Activated CD8-positive, alpha-beta memory T cell treated with anti-CD3 and anti-CD28 coated beads for 1 hour (primary cell): ENCODE measurements at regions not wholly inside any gene's neighbourhood (a gene's known extent, or its start where the extent isn't known, plus 50 kb on each side); places are given as distances from the start of the nearest gene placed in this dataset.

Experiments
- DNase-seq, 2 donors: peaks; one replicate each; pipeline ENCODE4 v3.0.0-alpha.2; 2020; ENCODE audit warnings: low read depth in 1 of 2; ENCODE audit errors: extremely low read depth in 1 of 2

DNA sequence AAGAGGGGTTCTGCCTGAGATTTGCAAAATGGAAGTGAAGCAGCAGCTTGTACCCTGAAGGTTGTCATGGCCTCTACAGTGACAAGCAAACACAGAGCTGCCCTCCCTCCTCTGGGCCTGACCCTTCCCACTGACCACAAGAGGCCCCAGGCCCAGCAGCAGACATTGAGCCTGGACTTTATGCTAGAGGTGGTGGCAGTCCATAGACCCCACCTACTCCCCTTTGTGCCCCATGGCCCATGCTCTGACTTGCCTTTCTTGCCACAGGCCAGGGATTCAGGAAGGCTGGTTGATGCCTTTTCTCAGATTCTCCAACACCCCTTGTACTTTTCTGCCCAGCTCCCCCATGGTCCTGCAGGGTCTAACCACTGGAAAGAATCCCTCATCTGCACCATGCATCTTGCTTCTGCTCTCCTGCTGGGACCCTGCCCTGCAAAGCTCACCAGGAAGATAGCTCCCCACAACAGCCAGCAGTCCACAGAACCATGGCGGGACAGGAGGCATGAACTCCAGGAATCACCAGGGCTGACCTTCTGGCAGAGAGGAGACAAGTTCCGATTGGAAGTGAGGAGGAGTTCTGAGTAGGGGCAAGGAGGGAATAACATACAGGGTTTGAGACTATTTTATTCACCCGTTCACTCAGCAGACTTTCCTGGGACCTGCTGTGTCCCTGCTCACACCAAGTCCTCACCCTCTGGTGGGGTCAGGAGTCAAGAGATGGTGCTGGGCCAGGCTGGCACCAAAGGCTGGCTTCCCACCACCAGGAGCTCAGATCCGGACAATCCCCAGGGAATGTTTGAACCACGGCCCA is 263.8 kb downstream of the SYK start:
- DNase-seq: no peak

DNA sequence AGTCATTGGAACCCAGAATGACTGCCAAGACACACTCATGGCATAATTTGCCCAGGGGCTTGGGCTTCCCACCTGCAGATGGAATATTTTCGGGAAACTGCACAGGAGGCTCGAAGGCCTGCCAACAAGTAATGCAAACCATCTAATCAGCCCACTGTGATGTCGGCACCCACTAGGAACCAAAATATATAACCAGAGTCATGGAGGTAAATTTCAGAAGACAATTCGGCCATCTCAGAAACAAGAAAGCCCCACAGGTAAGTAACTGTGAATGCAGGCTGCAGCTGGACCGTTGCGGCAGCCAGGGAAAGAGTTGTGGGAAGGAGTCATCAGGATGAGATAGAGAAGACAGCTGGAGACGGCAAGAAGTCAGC is 264.4 kb downstream of the SYK start:
- no peak for DNase-seq

DNA sequence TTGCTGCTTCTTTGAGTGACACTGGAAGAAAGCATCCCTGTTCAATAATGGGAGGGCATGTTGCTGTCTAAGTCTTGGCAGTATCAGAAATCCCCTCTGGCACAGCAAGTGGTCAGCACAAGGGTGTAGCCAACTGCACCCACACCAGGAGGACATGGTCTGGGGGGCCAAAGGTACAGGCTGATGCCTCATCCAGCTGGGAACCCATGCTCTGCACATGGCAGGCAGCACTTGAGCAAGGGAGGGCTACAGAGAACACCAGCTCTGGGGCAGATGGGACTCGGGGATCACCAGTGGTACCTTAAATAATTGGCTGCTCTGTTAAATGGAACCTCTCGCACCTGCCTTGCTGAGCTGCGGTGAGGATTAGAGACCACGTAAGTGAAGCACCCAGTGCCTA is 265.2 kb downstream of the SYK start:
- DNase-seq: no peak

DNA sequence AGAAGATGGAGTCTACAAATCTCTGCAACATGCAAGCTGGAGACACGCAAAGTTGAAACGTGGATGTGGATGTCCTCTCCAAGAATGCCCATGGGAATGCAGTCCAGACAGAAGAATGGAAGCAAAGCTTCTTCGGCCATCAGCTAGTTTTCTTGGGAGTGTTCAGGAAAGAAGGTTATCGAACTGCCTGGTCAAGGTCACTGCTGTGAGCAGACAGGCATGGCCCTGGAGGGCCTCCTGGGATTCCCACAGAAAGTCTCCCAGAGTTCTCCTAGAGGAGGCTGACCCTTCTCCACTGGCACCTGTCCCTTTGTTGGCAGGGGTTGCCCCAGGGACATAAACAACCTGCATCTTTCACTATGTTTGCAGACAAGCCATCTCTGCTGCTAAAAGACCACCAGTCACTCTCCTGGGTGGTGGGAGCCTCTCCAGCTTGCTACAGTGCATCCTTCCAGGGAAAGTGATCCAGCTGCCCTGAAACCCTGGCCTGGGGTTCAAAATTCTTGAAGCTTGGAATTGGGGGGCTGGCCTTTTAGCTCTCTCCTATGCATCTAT is 265.8 kb downstream of the SYK start:
- DNase-seq: no peak

DNA sequence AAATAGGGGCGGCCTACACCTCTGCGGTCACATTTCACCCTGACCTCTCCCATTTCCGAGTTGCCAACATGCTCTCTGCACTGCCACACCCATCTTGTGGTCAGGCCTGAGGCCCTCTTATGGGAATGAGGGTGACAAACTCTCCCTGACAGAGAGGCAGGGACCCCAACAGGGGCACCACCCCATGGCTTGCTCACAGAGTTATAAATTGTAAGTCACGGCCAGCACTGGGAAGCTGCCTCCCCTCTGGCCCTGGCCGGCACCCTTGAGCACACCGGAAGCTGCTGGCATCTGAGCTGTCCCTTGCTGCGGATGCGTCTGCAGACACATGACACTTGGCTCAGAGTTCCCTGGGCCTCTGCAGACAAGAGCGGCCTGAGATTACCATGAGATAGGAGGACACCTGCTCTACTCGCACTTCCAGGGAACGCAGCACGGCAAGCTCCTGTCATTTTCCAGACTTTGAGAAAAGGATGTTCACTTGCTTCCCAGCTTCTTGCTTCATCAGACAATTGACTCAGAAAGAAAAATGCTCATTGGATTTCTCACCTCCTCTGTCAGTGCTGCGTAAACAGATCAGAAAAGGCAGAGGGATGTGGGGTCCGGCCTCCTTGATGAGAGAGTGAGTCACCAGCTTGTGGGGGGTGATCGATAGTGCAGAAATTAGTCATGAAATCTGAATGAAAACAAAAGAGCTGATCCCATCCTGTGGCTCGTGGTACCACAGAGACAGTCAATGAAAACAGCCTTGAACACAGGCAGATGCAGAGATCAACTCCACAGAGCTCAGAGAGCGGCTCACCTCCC is 269.8 kb downstream of the SYK start:
- no peak for DNase-seq

DNA sequence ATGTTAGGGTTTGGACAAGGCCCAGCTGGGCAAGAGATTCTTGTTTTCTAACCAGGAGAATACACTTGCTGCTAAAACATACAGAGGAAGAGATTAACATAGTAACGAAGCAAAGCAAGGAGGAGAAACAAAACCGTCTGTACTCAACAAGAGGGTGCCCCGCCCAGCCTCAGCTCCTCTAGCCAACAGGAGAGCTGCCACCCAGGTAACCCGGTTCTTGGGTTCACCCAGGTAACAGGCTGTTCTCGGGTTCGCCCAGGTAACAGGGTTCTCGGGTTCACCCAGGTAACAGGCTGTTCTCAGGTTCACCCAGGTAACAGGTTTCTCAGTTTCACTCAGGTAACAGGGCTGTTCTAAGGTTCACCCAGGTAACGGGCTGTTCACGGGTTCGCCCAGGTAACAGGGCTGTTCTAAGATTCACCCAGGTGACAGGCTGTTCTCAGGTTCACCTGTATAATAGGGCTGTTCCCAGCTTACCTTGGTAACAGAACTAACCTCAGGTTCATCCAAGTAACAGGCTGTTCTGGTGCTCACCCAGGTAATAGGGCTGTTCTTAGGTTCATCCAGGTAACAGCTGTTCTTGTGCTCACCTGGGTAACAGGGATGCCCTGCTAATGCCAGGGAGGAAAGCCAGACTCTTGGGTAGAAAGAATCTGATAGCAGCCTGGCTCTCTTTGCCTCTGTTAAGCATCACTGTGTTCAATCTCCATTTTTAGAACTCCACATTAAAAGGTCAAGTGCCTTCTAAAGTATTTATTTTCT is 271.6 kb downstream of the SYK start:
- no peak for DNase-seq

DNA sequence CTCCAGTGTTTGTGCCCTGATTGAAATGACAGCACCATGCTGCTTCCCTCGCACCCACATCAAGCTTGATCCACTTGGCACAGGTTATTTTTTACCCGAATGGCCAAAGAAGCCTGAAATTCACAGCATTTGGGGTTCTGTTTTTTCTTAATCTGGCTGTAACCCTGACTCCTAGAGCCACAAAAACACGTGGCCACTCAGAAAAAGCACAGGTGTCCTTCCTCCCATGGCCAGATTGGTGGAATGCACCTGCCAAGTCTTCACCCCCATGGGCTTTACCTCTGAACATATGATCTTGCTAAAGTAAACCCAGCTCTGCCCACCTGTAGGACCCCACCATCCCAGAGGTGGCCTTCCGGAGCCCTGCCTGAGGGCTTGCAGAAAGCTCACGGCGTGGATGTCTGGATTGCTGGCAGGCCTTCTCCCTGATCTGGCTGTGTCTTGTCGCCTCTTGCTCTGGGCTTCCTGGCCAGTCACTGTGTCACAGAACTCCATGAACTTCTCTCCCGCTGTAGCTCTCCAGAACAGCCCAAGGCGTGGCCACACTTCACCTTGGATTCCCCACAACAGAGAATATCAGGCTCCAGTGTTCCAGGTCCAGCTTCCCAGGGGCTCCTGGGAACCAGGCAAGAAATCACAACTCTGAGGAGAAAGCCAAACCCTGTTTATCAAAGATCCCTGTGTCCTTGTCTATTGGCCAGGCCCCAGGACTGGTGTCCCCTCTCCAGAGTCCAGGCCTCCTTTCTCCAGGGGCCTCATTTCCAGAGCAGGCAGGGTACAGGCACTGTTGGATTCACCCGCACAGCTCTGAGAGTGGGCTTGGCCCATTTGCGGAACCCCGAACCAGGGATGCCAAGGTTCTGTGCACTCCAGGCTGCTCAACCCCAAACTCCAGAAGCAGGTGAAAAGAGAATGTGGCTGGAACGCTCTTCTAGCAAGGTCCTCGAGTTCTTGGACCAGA is 272.5 kb downstream of the SYK start:
- DNase-seq: no peak

DNA sequence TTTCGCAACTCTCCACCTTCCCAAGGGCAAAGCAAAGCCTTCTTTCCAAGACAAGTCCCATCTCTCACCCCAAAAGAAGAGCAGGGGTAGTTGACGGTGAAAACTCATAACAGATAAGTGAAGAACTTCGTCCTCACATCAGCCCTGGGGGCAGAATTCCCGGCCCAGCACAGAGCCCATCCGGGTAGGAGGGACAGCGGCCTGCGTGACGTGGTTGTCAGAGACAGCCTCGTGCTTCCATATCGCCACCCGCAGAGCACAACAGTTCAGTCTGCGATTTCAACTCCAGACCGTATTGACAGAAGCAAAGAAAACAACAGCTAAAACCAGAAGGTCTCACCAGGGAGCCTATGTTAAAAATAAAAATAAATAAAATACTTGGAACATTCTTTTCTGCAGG is 273.2 kb downstream of the SYK start:
- DNase-seq: no peak

DNA sequence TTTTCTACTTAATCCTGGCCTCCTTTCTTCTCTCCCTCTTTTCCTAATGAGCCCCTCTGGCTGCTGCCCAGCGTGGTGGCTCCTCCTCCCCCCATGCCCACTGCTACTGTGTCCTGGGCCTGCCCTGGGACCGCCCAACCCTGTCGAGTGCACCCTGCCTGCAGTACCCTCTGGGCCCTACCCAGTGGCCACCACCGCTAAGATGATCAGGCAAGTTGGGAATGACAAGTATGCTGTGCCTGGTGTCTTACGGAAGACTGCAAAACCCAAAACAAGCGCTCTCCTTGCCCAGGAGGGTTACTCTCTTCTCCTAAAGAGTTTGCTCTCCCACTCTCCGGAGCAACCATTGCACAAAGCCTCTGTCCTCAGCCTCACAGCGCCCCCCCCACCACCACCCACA is 273.7 kb downstream of the SYK start:
- no peak for DNase-seq

DNA sequence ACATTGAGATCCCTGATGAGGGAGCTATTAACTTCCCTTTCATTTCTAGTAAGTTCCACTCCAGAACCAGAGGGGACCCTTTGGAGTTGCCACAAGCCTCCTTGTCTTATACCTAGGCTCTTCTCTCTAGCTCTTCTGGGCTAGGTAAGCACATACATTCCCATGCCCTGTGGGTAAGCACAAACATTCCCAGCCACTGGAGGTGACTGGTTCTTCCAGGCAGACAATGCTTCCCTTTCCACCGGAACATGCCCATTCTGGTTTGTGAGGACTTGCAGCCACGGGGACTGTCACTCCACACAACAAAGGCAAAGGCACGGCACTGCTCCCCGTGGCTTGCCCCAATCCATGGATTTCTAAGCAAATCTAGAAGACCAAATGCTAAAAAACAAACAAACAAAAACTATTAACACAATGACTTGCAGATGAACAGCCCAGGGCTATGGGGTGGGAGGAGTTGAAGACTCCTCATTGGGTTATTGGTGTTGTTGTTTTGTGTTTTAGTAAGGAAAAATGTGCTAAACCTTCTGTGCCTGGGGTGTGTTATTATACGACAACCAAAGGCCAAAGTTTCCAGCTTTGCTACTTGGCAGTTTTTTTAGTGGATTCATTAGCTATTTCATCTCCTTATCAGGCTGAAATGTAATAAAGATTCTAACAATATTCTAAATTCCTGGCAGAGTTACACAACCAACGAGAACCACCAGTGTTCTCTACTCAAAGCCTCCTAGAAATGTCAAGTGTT is 276.2 kb downstream of the SYK start:
- no peak for DNase-seq

DNA sequence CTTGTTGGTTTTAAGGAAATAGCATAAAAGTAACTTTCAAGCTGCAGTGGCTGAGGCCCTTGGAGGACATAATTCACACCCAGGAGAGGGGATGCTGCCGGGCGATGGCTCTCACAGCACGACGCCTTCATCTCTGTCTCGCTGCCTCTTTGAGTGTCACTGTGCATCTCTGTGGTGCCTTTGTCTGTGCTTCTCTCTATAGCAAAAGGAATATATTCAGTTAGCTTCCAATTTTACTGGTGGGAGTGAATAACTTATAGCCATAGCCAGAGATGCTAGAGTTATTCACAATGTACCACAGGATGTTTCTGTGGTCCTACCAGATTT is 276.7 kb downstream of the SYK start:
- DNase-seq: no peak

DNA sequence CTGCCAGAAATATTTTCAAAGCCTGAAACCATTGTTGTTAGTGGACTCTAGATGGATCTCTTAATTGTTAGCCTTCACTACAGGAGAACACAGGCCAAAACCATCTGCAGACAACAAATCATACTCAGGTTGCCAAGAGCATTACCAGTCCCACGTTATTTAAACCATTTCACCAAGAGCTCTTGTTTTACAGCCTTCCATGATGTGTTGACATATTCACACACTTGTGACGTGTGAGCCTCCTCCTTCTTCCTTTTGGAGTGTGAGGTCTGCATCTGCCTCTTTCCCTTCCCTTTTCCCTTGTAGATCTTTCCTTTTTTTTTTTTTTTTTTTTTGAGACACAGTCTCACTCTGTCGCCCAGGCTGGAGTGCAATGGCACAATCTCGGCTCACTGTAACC is 279.0 kb downstream of the AUH start:
- no peak for DNase-seq

DNA sequence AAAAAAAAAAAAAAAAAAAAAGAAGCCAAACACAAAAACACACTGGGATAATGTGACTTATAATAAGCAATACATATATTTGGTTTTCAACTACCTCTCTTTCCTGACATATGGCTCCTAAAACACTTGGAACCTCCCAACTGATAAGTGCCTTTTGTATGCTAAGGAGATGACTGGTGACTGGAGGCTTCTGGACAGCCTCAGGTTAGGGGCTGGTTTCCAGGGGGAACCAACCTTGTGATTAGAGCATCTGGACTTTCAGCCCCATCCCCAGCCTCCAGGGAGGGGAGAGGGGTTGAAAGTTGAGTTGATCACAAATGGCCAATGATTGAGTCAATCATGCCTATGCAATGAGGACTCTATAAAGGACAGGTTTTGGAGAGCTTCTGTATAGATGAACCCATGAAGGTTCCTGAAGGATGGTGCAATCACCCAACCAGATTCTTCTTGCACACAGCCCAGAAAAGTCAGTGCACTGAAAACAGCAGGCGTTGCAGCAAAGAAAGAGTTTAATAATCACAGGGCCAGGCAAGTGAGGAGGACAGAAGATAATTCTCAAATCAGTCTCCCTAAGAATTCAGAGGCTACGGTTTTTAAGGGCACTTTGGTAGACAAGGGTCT is 276.7 kb downstream of the AUH start:
- DNase-seq: no peak

DNA sequence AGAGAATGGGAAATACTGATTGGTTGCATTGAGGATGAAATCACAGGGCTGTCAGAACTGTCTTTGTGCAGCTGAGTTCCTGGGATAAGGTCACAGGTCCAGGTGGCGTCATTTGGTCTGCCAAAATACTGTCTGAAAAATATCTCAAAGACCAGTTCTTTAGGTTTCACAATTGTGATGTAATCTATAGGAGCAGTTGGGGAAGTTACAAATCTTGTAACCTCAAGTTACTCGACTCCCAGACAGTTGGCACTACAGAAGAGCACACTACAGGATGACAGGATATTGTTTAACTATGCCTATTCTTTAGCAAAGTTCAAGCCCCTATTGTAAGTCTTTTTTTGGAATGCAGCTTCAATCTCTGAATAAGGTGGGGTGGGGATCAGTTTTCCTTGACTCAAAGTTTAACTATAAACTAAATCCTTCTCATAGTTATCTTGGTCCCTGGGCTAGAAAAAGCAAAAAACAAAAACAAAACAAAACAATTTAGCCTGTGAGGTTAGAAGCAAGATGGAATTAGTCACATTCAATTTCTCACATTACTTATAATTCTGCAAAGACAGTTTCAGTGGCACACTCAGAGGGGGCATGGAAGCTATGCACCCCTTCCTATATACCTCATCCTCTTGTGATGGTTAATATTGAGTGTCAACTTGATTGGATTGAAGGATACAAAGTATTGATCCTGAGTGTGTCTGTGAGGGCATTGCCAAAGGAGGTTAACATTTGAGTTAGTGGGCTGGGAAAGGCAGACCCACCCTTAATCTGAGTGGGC is 276.0 kb downstream of the AUH start:
- DNase-seq: no peak

DNA sequence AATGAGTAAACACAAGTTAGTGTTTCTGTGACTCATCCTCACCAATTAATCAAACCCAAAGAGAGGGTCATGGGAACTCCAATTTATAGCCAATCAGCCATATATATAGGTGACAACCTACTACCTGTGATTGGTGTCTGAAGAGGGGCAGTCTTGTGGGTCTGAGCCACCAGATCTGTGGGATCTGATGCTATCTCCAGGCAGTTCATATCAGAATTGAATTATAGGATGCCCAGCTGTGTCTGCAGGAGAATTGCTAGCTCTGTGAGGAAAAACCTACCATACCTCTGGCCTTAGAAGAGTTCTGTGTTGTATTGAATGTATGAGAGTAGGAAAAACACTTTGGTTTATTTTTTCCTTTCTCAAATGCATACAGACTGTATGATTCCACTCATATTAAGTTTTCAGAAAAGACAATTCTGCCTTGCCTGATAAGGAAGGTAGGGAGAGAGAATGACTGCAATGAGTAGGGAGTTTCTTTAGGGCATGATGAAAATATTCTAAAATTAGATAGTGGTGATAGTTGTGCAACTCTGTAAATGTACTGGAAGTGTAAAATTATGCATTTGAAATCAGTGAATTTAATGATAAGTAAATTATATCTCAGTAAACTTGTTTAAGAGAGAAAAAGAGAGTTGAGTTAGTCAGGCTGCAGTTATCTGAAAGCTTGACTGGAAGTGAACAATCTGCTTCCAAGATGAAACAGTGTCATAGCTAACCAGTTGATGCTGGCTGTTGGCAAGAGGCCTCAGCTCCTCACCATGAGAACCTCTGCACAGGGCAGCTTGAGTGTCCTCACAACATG is 274.9 kb downstream of the AUH start:
- DNase-seq: no peak

DNA sequence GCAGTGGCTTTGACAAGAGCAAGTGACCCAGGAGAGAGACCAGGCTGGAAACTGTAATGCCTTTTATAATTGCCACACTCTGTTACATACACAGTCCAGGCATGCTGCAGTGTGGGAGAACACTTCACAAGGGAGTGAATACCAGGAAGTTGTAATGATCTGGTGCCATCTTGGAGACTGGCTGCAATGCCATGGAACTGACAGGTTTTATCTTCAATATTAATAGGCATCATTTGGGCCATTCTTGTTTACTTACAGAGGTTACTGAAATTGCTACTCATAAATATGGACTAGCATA is 274.3 kb downstream of the AUH start:
- no peak for DNase-seq

DNA sequence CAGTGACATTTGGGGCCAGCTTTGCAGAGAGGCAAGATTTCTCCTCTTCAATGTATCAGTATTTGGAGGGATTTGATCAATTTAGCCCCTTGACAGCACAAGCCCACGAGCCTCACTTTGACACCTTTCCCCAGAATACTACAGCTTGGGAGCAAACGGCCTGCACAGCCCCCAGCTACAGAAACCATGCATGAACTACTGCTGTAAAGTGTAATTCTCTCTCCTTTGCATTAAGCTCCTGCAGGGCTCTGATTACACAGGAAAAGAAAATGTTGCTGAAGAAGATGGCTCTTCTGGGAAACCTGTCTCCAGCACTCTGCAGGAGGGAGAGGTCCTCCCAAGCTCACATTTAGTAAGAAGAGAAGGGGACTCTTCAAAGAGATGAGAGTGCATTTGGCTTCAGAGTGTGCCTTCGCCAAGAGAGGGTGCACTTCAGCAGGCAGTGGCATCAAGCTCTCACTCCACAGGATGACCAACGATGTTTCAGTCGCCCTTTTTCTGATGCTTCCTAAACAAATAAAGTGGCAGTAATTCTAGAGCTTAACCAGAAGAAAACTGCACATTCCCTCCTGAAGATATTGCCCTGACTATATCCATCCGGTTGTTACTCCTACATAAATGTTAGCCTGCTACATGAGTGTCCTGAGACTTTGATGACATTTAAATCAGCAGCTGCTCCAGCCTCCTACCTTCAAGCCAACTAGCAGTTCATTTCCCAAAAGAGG is 272.2 kb downstream of the AUH start:
- DNase-seq: no peak

DNA sequence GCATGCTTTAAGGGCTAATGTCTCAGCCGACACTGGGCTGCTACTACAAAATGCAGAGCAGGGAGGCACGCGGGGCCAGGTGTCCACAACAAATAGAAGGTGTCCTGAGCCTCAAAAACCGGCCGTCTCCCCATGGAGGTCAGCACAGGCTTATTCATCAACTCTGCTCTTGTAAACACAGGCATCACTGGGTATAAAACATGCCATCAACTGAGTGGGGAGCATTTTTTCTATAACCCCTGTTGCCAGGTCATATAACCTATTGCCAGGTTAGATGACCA is 271.6 kb downstream of the AUH start:
- DNase-seq: no peak
